Motor neuron (in vitro differentiated cells): ENCODE measurements at regions not wholly inside any gene's neighbourhood (a gene's known extent, or its start where the extent isn't known, plus 50 kb on each side); places are given as distances from the start of the nearest gene placed in this dataset.
"Not testable (repeated sequence)": the region's sequence is repeated elsewhere in the genome, so short reads cannot be mapped to it uniquely, and the experiment has no call there.

Experiments
- ATAC-seq, 8 experiments: fragments of 200-7000 bp; cut with Tn5 transposase; replicated peaks in 6 of 8; 2 replicates each; pipeline ENCODE4 v1.8.0; 2021; ENCODE audit warnings: mild to moderate bottlenecking in 8 of 8, moderate library complexity in 8 of 8
- H3K27ac ChIP-seq, 2 donors: fragments of 250-450 bp; sonication (Bioruptor Pico); 2 replicates each; pipeline ENCODE4 v1.9.0; 2021; ENCODE audit warnings: antibody characterized with exemption in 2 of 2, mild to moderate bottlenecking in 2 of 2, moderate library complexity in 1 of 2
- H3K4me1 ChIP-seq, 2 donors: fragments of 250-450 bp; sonication (Bioruptor Pico); replicated peaks in 1 of 2; 2 replicates each; pipeline ENCODE4 v1.6.1; 2021; ENCODE audit warnings: antibody characterized with exemption in 2 of 2, mild to moderate bottlenecking in 2 of 2, moderate library complexity in 1 of 2
- H3K4me3 ChIP-seq, 5 donors: fragments of 250-450 bp; sonication (Bioruptor Pico); 2 replicates each; pipeline ENCODE4 v1.9.0; 2021; ENCODE audit warnings: antibody characterized with exemption in 5 of 5, mild to moderate bottlenecking in 5 of 5, moderate library complexity in 4 of 5
- WGBS, 10 experiments: fragments of 450-650 bp; shearing (Covaris generic); methylation state at CpG; one replicate each; pipeline ENCODE4 v1.0.0; 2022; 5-methylcytosine and 5-hydroxymethylcytosine counted together
- in situ Hi-C, 9 experiments: fragments of 400-800 bp; cut with MboI; loops; one replicate each; pipeline ENCODE4 v1.15.0; 2021; ENCODE audit warnings: low sequenced_read_pairs in 9 of 9, low pct_unique_long_range_greater_than_20kb in 2 of 9; ENCODE audit not compliant: unreplicated experiment in 9 of 9

DNA sequence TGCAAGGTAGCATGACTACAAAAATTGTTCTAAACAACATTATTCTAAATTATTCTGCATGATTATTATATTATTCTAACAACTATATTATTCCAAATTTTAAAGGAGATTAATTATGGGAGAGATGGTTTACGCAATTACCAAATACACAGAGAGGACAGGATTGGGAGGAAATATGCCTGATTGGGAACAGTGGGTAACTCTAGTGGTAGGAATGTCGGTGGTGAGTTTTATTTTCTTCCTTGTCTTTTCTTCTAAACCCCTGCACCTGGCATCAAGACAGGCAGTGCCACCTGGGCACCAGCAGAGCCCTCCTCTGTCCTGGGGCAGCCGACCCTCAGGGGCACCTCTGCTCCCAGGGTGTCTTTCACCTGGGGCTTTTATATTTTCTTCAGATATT, 357.6 kb downstream of the BCL2L11 start:
- H3K4me1 ChIP-seq, in situ Hi-C loops, ATAC-seq, H3K27ac ChIP-seq, H3K4me3 ChIP-seq: not testable (repeated sequence)
- 80% methylated on average over 2 of the region's 3 CpGs; no CpG with 5 or more reads in 9 of the 10 experiments for WGBS, 10 experiments

DNA sequence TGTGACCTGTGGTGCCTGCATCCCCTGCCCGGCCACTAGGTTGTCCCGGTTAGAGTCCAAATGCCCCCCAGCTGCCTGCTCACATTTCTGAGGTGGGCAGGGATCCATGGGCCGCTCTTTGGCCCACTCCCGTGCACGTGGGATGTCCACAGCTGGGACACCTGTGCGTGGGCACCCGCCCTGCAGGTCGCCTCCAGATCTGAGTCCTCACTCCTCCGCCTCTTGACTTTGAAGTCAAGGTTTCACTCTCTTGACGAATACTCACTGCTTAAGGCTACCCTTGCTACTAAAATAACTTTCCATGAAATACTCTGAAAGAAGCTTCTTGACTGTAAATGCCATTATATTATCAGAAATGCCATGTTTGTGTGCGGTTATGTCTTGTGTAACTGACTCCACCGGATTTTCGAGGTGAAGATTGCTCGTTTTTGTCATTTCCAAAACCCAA, 358.2 kb downstream of the BCL2L11 start:
- H3K27ac ChIP-seq, H3K4me3 ChIP-seq, in situ Hi-C loops, H3K4me1 ChIP-seq, ATAC-seq: not testable (repeated sequence)
- WGBS, 10 experiments: 90 to 100% methylated on average over 2 of the region's 14 CpGs; no CpG with 5 or more reads in 8 of the 10 experiments

DNA sequence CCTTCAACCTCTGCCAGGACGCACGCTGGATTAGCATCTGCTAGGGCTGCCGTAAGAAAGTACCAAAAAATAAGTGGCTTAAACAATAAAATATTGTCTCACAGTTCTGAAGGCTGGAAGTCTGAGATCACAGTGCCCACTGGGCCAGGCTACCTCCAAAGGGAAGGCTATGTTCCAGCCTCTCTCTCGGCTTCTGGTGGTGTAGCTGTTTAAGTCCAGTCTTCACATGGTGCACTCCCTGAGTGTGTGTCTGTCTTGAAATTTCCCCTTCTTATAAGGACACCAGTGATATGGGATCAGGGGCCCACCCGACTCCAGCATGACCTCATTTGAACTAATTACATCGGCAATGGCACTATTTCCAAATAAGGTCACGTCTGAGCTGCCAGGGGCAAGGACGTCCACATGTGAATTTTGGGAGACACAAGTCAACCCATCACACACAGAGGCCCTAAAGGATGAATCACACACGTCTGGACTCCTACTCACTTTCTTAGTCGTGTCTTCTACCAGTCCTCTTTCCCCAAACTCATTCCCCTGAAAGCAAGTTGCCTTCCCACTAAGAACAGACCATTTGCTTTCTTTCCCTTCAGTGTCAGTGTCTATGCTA, 359.4 kb downstream of the BCL2L11 start:
- in situ Hi-C loops: not testable (repeated sequence)
- ATAC-seq: peak in 3 of 8 experiments; percentile 23 to 46 (median 44)
- WGBS, 10 experiments: no CpG with 5 or more reads among the region's 10 CpGs

DNA sequence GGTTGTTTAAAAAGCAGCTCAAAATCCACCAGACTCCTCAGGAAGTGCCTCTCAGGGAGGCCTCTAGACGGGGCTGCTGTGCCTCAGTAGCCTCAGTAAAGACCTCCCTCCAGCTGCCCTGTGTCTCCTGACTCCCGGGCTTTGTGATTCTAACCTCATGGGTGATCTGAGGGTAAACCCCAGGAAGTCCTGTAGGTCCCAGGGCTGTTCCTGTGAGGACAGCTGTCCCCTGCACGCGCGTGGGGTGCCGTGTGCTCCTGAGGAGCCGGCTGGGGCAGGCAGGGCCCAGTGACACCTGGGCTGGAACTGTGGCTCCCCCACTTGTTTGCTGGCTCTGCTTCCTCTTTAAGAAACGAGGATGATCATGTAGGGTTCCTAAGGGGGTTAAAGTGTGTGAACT, 359.9 kb downstream of the BCL2L11 start:
- H3K27ac ChIP-seq, H3K4me3 ChIP-seq, in situ Hi-C loops, H3K4me1 ChIP-seq: not testable (repeated sequence)
- no CpG with 5 or more reads among the region's 8 CpGs for WGBS, 10 experiments
- ATAC-seq: peak in 2 of 8 experiments; percentile 3 to 5

More for the DNA sequence above, 359.4 kb downstream of the BCL2L11 start:
- not testable (repeated sequence) for H3K4me3 ChIP-seq, H3K4me1 ChIP-seq, H3K27ac ChIP-seq

DNA sequence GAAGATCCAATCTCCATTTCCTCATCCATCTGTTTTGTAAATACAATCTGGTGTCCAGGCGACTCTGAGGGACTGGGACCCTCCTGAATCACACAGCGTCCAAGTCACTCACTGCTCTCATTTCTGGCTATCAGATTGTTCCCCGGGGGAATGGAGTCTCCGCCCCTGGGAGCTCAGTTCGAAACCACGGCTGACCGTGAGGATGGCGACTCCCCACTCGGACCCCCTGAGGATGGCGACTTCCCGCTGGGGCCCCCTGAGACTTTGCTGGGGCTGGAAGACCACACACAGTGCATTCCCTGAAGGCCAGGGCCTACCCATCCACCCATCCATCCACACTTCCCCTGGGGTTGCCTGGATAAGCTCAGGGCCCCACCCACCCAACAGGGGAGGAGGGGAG, 360.5 kb downstream of the BCL2L11 start:
- in situ Hi-C loops, H3K4me3 ChIP-seq, ATAC-seq, H3K4me1 ChIP-seq, H3K27ac ChIP-seq: not testable (repeated sequence)
- no CpG with 5 or more reads among the region's 11 CpGs for WGBS, 10 experiments

DNA sequence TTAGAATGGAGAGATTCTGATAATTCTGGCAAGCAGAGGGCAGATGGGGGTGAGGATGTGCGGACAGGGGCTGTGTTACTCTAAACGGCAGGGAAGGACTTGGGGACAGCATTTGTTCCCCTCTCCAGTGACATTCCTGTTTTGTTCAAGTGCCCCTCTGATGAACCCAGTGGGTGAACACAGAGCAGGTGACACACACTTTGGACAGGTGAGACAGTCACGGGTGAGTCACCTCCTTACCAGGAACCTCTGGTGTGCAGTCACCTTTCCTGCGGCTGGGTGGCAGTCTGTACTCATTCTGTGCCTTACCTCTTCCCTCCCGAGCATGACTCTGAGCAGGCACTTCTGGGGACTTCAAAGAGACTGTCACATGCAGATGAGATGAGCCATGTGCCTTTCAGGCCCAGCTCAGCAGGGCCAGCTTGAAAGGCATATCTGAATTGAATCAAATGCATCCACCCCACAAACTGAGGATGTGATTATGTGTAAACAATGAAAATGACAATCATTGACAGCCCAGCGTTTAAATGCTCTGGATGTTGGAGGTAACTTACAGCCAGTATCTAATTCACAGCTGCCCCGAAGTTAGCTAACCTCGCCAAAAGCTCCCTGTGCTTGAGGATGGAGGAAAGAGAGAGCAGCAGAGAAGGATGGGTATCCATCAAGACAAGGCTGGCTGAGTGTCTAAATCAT, 362.4 kb downstream of the BCL2L11 start:
- WGBS, 10 experiments: 20 to 40% methylated on average over 1 of the region's 8 CpGs; no CpG with 5 or more reads in 8 of the 10 experiments
- H3K4me1 ChIP-seq, H3K27ac ChIP-seq, in situ Hi-C loops, H3K4me3 ChIP-seq: not testable (repeated sequence)
- peak; percentile 7 to 99 (median 94) for ATAC-seq

DNA sequence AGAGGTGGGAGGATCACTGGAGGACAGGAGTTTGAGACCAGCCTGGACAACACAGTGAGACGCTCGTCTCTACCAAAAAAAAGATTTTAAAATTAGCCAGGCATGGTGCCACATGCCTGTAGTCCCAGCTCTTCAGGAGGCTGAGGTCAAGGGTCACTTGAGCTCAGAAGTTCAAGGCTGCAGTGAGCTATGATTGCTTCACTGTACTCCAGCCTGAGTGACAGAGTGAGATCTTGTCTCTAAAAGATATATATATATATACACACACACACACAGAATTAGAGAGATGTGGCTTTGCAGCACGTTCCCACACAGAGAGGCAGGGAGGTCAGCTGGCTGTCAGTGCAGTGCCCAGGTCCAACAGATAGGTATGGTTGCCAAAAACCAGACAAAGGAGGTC, 363.4 kb downstream of the BCL2L11 start:
- ATAC-seq, in situ Hi-C loops, H3K4me3 ChIP-seq, H3K4me1 ChIP-seq, H3K27ac ChIP-seq: not testable (repeated sequence)
- WGBS, 10 experiments: no CpG with 5 or more reads among the region's 3 CpGs

DNA sequence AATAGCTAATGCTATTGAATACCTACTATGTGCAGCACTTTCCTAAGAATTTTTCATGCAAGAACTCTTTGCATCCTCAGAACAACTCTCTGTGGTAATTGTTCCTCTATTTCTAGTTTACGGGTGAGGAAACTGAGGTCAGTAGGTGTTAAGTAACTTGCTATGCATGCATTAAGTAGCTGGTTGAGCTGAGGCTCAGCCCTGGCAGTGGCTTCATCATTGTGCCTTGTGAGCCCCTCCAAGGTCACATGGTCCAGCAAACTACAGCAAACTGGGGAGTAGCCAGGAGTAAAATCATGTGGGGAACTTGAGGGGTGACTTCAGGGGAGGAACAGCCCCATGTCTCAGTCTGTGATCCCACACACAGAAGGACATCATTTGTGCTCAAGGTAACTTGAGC, 365.2 kb downstream of the BCL2L11 start:
- H3K27ac ChIP-seq, ATAC-seq, H3K4me3 ChIP-seq, H3K4me1 ChIP-seq, in situ Hi-C loops: not testable (repeated sequence)
- no CpG with 5 or more reads among the region's 1 CpG for WGBS, 10 experiments

DNA sequence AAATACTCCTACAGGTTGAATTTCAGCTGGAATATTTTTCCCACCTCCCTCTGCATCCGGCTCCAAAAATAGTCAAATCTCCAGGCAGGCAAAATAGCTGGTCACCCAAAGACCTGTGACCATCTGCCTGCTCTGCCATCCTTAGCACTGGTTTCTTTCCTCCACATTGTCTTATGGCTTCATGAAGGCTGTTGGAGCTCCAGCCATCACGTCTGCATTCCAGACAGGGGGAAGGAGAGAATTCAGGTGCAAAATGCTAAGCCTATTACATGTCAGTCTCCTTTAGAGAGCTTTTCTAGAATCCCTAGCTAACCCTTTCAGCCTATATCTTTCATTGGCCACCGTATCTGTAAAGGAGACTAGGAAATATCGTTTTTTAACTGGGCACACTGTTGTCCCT, 367.7 kb downstream of the BCL2L11 start:
- in situ Hi-C loops: not testable (repeated sequence)

DNA sequence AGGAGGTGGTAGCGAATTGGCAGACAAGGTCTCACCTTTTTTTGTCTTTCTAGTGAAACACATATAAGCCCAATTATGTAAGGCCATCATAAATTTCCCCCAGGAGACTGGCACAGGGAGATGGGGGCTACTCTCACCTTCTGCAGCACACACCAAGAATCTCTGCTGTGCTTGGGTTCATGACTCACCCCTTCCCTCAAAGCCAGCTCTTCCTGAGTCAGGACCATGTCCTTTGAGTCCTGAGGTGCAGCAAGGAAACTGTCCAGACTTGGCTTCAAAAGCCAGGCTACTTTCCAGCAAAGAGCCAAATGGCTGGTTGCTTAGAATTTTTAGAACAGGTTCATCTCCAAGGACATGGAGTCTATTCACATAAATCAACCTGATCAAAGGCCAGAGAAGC, 368.7 kb downstream of the BCL2L11 start:
- H3K4me3 ChIP-seq, ATAC-seq, H3K27ac ChIP-seq, H3K4me1 ChIP-seq, in situ Hi-C loops: not testable (repeated sequence)
- no CpG with 5 or more reads among the region's 1 CpG for WGBS, 10 experiments

More for the DNA sequence above, 367.7 kb downstream of the BCL2L11 start:
- not testable (repeated sequence) for H3K4me1 ChIP-seq, H3K27ac ChIP-seq, ATAC-seq, H3K4me3 ChIP-seq
- 100% methylated on average over 1 of the region's 4 CpGs; no CpG with 5 or more reads in 9 of the 10 experiments for WGBS, 10 experiments

DNA sequence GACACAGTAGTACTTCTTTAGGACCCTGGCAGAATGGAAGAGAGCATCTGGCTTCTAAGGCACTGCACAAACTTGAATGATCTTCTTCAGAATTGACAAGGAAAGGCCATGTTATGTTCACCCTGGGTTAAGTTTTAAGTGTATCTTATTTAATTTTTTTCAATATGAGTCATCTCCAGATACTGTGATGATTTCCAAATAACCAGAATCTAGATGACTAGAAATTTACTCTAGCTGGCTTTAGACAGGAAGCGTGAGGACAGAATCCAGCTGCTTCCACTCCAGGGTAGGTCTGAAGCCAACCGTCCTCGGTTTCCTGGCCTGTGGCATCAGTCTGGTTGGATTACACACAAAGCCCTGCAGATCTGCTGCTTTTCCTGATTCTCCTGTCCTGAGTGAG, 370.5 kb downstream of the BCL2L11 start:
- ATAC-seq, H3K4me1 ChIP-seq, H3K27ac ChIP-seq, in situ Hi-C loops, H3K4me3 ChIP-seq: not testable (repeated sequence)
- no CpG with 5 or more reads among the region's 3 CpGs for WGBS, 10 experiments

DNA sequence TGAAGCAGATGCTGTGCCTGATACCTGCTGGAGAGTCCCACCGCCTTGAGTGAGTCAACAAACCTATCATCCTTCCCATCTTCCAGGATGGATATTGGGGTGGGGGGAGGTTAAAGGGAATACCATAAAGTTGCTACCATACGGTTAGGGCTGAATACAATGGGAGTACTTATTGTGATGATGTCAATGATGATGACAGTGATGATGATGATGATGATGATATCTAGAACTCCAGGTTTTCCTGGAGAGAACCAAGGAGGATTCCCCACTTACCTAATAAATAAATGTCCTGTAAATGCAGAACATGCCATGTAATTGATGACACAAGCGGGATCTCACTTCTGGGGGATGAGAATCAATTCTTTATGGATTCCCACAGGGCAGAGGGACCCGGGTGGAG, 370.9 kb downstream of the BCL2L11 start:
- in situ Hi-C loops: not testable (repeated sequence)

DNA sequence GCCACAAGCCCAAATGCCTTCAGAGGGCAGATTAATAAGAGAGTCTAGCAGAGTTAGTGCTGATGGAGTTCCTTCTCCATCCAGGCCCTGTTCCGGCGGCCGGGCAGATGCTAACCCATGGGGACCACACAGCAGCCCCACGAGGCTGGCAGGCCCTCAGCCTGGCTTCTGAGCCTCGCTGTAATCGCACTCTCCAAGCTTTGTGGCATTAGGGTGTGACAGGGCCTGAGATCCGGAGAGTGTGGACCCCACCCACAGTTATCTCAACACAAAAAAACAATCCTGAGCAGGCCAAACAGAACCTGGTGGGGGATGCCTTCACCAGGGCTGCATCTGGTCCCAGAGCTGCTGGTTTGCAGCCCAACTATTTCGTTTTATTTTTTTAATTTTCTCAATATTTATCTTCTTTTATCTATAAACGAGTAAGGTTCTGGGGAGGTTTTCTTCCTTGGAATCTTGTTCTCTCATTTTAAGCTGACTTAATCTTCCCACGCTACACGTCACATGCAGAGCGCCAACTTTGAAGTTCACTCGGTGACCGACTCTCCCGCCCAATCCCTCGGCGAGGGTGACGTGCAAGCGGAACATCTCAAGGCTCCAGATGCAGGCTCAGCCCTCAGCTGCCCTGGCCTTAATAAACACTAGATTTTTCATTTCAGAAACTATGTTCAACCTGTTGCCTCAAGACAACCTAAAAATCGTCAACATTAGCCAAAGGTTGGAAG, 372.4 kb downstream of the BCL2L11 start:
- H3K4me1 ChIP-seq, in situ Hi-C loops, H3K27ac ChIP-seq: not testable (repeated sequence)
- no CpG with 5 or more reads among the region's 20 CpGs for whole genome bisulfite sequencing, 10 experiments
- ATAC-seq: peak in 3 of 8 experiments; percentile 25 to 53 (median 33)
- H3K4me3 ChIP-seq: peak overlapping the region in 2 of 5 donors; percentile 28 to 35

More for the DNA sequence above, 370.9 kb downstream of the BCL2L11 start:
- 83 to 100% methylated on average over 1 of the region's 4 CpGs; no CpG with 5 or more reads in 8 of the 10 experiments for WGBS, 10 experiments
- H3K4me3 ChIP-seq, ATAC-seq, H3K4me1 ChIP-seq, H3K27ac ChIP-seq: not testable (repeated sequence)
